Activated CD4-positive, alpha-beta T cell treated with anti-CD3 and anti-CD28 coated beads, Interleukin-2, amount 10 ng/mL, durations not matched to agents 7 days and 5 days (primary cell): ENCODE measurements at regions not wholly inside any gene's neighbourhood (a gene's known extent, or its start where the extent isn't known, plus 50 kb on each side); places are given as distances from the start of the nearest gene placed in this dataset.

Experiments used
- CTCF ChIA-PET: fragments of 350-600 bp; sonication (Branson Sonifier 250); formaldehyde crosslinking; loops from one replicate; lab custom pipeline; 2021; ENCODE audit warnings: antibody characterized with exemption; lab: Charles Lee
- POLR2A ChIA-PET: fragments of 350-600 bp; sonication (Branson Sonifier 250); formaldehyde crosslinking; loops from one replicate; lab custom pipeline; 2021; ENCODE audit warnings: antibody characterized with exemption; lab: Charles Lee
- DNase-seq: peaks from one replicate; pipeline ENCODE4 v3.0.0-alpha.2; 2020
- H3K27ac Mint-ChIP-seq: one replicate; pipeline ENCODE4 v1.8.0; 2021; ENCODE audit warnings: mild to moderate bottlenecking, moderate library complexity, mixed read lengths
- H3K27me3 Mint-ChIP-seq: one replicate; pipeline ENCODE4 v1.8.0; 2021; ENCODE audit warnings: mixed read lengths
- H3K36me3 Mint-ChIP-seq: one replicate; pipeline ENCODE4 v1.8.0; 2021; ENCODE audit warnings: low read depth, mixed read lengths
- H3K4me1 Mint-ChIP-seq: one replicate; pipeline ENCODE4 v1.8.0; 2021; ENCODE audit warnings: mixed read lengths
- H3K4me3 Mint-ChIP-seq: one replicate; pipeline ENCODE4 v1.8.0; 2021; ENCODE audit warnings: mild to moderate bottlenecking, moderate library complexity, mixed read lengths
- H3K9me3 Mint-ChIP-seq: one replicate; pipeline ENCODE4 v1.8.0; 2021; ENCODE audit warnings: mixed read lengths

DNA sequence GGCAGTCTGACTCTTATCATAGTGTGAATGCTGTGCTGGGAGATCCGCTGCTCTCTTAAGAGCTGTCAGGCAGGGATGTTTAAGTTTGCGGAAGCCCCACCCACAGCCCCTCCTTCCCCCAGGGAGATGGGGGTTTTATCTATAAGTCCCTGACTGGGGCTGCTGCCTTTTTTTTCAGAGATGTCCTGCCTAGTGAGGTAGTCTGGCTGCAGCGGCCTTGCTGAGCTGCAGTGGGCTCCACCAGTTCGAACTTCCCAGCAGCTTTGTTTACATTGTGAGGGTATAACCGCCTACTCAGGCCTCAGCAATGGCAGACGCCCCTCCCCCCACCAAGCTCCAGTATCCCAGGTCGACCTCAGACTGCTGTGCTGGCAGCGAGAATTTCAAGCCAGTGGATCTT, 75.7 kb upstream of the UST start:
- Mint-ChIP-seq H3K36me3 (peaks cover 5% of the 10 kb centered on the region), H3K9me3 (peaks cover 38% of the 10 kb centered on the region), H3K27ac (no peak overlapping the region), H3K27me3 (peaks cover 9% of the 10 kb centered on the region), H3K4me3 (no peak overlapping the region), H3K4me1 (no peaks in the 10 kb centered on the region)
- no peak for DNase-seq
- ChIA-PET POLR2A (no interaction called here), CTCF (no interaction called here)

DNA sequence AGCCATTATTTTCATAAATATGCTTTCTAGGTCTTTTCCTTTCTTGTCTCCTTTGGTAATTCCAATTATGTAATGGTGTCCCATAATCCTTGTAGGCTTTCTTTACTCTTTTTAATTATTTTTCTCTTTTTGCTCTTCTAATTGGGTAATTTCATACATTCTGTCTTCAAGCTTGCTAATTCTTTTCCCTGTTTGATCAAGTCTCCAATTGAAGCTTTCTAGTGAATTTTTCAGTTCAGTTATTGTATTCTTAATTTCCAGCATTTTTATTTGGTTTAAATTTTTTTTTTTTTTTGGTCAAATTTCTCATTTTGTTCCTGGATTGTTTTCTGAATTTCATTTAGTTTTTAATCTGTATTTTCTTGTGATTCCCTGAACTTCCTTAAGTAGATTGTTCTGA, 74.9 kb upstream of the UST start:
- H3K4me3 Mint-ChIP-seq = no peak overlapping the region
- CTCF ChIA-PET = interaction anchor here (0.7 kb wide), 1 partner anchor 10 kb away, joined by 3 read pairs; no protein-coding TSS in a partner anchor
- H3K9me3 Mint-ChIP-seq = peaks cover 31% of the 10 kb centered on the region
- H3K27ac Mint-ChIP-seq = no peak overlapping the region
- no peaks in the 10 kb centered on the region for H3K4me1 Mint-ChIP-seq
- peaks cover 5% of the 10 kb centered on the region for H3K36me3 Mint-ChIP-seq
- DNase-seq = no peak
- POLR2A ChIA-PET = no interaction called here
- peaks cover 11% of the 10 kb centered on the region for H3K27me3 Mint-ChIP-seq

GRCh38 chr6:148674306-148674705, 72.5 kb upstream of the UST start:
- Mint-ChIP-seq H3K27ac (no peak overlapping the region), H3K4me3 (no peak overlapping the region), H3K36me3 (peaks cover 3% of the 10 kb centered on the region), H3K4me1 (no peaks in the 10 kb centered on the region), H3K27me3 (peaks cover 11% of the 10 kb centered on the region), H3K9me3 (peaks cover 20% of the 10 kb centered on the region)
- ChIA-PET CTCF (no interaction called here), POLR2A (no interaction called here)
- DNase-seq = no peak

- H3K4me3 Mint-ChIP-seq = no peak overlapping the region
- H3K4me1 Mint-ChIP-seq = peaks cover 2% of the 10 kb centered on the region
- no peak for DNase-seq
- H3K27ac Mint-ChIP-seq = no peak overlapping the region
- ChIA-PET POLR2A (no interaction called here), CTCF (no interaction called here)
- H3K27me3 Mint-ChIP-seq = peaks cover 15% of the 10 kb centered on the region
- H3K36me3 Mint-ChIP-seq = no peaks in the 10 kb centered on the region
- H3K9me3 Mint-ChIP-seq = peaks cover 10% of the 10 kb centered on the region
These were observed 69.0 kb upstream of the UST start for GRCh38 chr6:148677594-148678476.

- ChIA-PET POLR2A (no interaction called here), CTCF (no interaction called here)
- Mint-ChIP-seq H3K4me1 (peaks cover 2% of the 10 kb centered on the region), H3K27me3 (peaks cover 15% of the 10 kb centered on the region), H3K9me3 (peaks cover 7% of the 10 kb centered on the region), H3K27ac (no peak overlapping the region), H3K4me3 (no peak overlapping the region), H3K36me3 (no peaks in the 10 kb centered on the region)
- DNase-seq = no peak
These were observed 68.1 kb upstream of the UST start for GRCh38 chr6:148678682-148679081.

- ChIA-PET POLR2A (interaction anchor here (0.6 kb wide), 1 partner anchor 651 kb away, joined by 3 read pairs; no protein-coding TSS in a partner anchor), CTCF (interaction anchor here (0.6 kb wide), 1 partner anchor 10 kb away, joined by 3 read pairs; no protein-coding TSS in a partner anchor)
- no peak overlapping the region for H3K27ac Mint-ChIP-seq
- H3K27me3 Mint-ChIP-seq = peaks cover 5% of the 10 kb centered on the region
- H3K4me1 Mint-ChIP-seq = peaks cover 2% of the 10 kb centered on the region
- DNase-seq = no peak
- H3K36me3 Mint-ChIP-seq = no peaks in the 10 kb centered on the region
- no peak overlapping the region for H3K4me3 Mint-ChIP-seq
- H3K9me3 Mint-ChIP-seq = peaks cover 4% of the 10 kb centered on the region
These were observed 65.2 kb upstream of the UST start for GRCh38 chr6:148681666-148682065.

DNA sequence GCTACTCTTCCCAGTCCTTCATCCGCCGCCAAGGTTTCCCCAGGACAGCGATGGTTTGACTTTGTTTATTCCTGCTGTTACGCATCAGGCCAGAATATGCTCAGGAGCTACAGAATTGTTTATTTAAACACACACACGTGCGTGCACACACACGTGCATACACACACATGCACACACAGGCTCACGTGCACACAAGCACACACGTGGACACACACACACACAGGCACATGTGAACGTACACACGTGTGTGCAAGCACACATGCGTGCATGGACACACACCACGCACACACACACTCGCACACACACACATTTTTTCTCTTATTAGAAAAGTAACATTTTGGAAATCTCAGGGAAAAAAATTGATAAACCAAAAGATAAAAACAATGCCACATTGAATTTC, 64.6 kb upstream of the UST start:
- POLR2A ChIA-PET = no interaction called here
- Mint-ChIP-seq H3K4me1 (peaks cover 2% of the 10 kb centered on the region), H3K27ac (no peak overlapping the region), H3K4me3 (no peak overlapping the region), H3K9me3 (peaks cover 4% of the 10 kb centered on the region), H3K36me3 (no peaks in the 10 kb centered on the region), H3K27me3 (peaks cover 7% of the 10 kb centered on the region)
- no peak for DNase-seq
- CTCF ChIA-PET = interaction anchor here (0.6 kb wide), 1 partner anchor 10 kb away, joined by 3 read pairs; no protein-coding TSS in a partner anchor

DNA sequence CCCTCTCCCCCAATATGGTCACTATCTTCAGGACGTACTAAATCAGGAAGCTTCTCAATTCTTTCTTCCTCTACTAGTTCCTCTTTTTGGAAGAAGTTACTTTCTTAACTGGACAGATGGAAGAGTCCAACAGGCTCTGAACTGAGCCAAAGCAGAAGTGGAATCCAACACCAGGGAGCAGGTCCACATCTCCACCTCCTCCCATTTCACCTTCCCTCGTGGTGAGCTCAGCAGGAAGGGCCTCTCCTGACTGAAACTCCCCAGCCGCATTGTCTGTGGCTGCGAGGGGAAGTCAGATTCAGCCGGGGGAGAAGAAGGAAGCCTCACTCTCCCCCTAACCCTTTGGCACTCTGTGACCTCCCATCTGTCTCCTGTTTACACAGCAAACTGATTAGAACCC, 63.8 kb upstream of the UST start:
- peaks cover 2% of the 10 kb centered on the region for H3K4me1 Mint-ChIP-seq
- no peak overlapping the region for H3K27ac Mint-ChIP-seq
- DNase-seq = no peak
- no peak overlapping the region for H3K4me3 Mint-ChIP-seq
- H3K27me3 Mint-ChIP-seq = peaks cover 7% of the 10 kb centered on the region
- ChIA-PET POLR2A (no interaction called here), CTCF (interaction anchor here (0.7 kb wide), 1 partner anchor 75 kb away, joined by 3 read pairs; no protein-coding TSS in a partner anchor)
- no peaks in the 10 kb centered on the region for H3K36me3 Mint-ChIP-seq
- H3K9me3 Mint-ChIP-seq = peaks cover 4% of the 10 kb centered on the region

- Mint-ChIP-seq H3K36me3 (no peaks in the 10 kb centered on the region), H3K4me3 (no peak overlapping the region), H3K9me3 (no peaks in the 10 kb centered on the region), H3K27me3 (peaks cover 1% of the 10 kb centered on the region), H3K27ac (no peak overlapping the region), H3K4me1 (no peaks in the 10 kb centered on the region)
- CTCF ChIA-PET = no interaction called here
- no peak for DNase-seq
- POLR2A ChIA-PET = no interaction called here
These were observed 57.7 kb upstream of the UST start for GRCh38 chr6:148689168-148689567.

DNA sequence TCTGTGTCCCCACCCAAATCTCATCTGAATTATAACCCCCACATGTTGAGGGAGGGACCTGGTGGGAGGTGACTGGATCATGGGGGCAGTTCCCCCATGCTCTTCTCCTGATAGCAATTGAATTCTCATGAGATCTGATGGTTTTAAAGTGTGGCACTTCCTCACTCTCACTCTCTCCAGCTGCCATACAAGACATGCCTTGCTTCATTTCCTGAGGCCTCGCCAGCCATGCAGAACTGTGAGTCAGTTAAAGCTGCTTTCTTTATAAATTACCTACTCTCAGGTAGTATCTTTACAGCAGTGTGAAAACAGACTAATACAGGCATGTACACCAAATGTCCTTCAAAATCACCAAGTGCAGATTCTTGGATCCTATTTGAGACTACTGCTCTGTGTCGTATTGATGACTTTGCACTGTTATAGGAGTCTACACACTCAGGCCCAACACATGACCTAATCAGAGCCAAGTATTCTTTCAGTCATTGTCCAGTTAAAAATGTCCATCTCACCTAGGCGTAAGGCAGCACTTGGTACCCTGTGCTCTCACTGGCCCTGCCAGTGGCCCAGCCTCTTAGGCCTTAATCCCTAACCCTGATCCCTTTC, 52.8 kb upstream of the UST start:
- no peaks in the 10 kb centered on the region for H3K9me3 Mint-ChIP-seq
- no peak overlapping the region for H3K27ac Mint-ChIP-seq

More for the DNA sequence above, 52.8 kb upstream of the UST start:
- no peaks in the 10 kb centered on the region for H3K27me3 Mint-ChIP-seq
- CTCF ChIA-PET = interaction anchor here (0.6 kb wide), 2 partner anchors 13 to 1079 kb away, joined by 3 to 4 read pairs; no protein-coding TSS in a partner anchor
- POLR2A ChIA-PET = no interaction called here
- H3K4me1 Mint-ChIP-seq = no peaks in the 10 kb centered on the region
- H3K36me3 Mint-ChIP-seq = no peaks in the 10 kb centered on the region
- H3K4me3 Mint-ChIP-seq = no peak overlapping the region
- no peak for DNase-seq
